HepG2 (cell line): ENCODE measurements at regions not wholly inside any gene's neighbourhood (a gene's known extent, or its start where the extent isn't known, plus 50 kb on each side); places are given as distances from the start of the nearest gene placed in this dataset.

Source experiments
- ATAC-seq: fragments of 200-7000 bp; cut with Tn5 transposase; 3 replicates; pipeline ENCODE4 v1.9.1; 2020; ENCODE audit warnings: mild to moderate bottlenecking, moderate library complexity
- BruUV-seq: library from RNA; stranded (reverse); fragments of 400-500 nt; replicated peaks from 2 replicates; lab custom pipeline; 2021; lab: Mats Ljungman, UMichigan
- CTCF ChIA-PET: fragments of 300-600 bp; formaldehyde crosslinking; extraction: SDS; loops from one replicate; lab custom pipeline; 2021; ENCODE audit warnings: low total read pairs, inconsistent platforms, low intra/inter-chr PET ratio; lab: Yijun Ruan, JAX
- POLR2A ChIA-PET: fragments of 350-600 bp; sonication (Branson Sonifier 250); formaldehyde crosslinking; loops from one replicate; lab custom pipeline; 2020; ENCODE audit warnings: antibody characterized with exemption, inconsistent platforms; lab: Yijun Ruan, JAX
- DNase-seq: peaks from one replicate; pipeline ENCODE4 v3.0.0-alpha.2; 2015; ENCODE audit warnings: low spot score
- FAIRE-seq: peaks from 3 replicates; lab custom pipeline; 2011; peaks lifted over from hg19 to GRCh38; lab: Jason Lieb, UNC
- H2AFZ ChIP-seq: one replicate; pipeline ENCODE4 v1.6.1; 2011; ENCODE audit warnings: low read length, inconsistent platforms
- H3K27ac ChIP-seq: fragments of 300-600 bp; 3 replicates; pipeline ENCODE4 v1.8.0; 2011; ENCODE audit warnings: mixed run types, mild to moderate bottlenecking, mixed read lengths, low read length, inconsistent platforms; ENCODE audit not compliant: insufficient read depth; ENCODE audit errors: extremely low read length
- H3K27me3 ChIP-seq, 2 experiments: fragments of 200-600 bp in 1 of 2; 2 replicates in 1 of 2; 3 replicates in 1 of 2; pipeline versions ENCODE4 v1.6.0 to v1.8.0; 2011; ENCODE audit warnings: low read length in 2 of 2, mild to moderate bottlenecking in 2 of 2, moderate library complexity in 2 of 2, inconsistent platforms in 1 of 2; ENCODE audit not compliant: insufficient read depth in 2 of 2, control insufficient read depth in 1 of 2
- H3K36me3 ChIP-seq, 2 experiments: fragments of 200-600 bp in 1 of 2; replicated peaks in 1 of 2; 2 replicates in 1 of 2; 3 replicates in 1 of 2; pipeline versions ENCODE4 v1.5.1 to v1.8.0; 2011; ENCODE audit warnings: low read length in 2 of 2, inconsistent platforms in 1 of 2; ENCODE audit not compliant: insufficient read depth in 2 of 2, control insufficient read depth in 1 of 2
- H3K4me1 ChIP-seq: 2 replicates; pipeline ENCODE4 v1.5.1; 2012; ENCODE audit warnings: low read length, inconsistent platforms; ENCODE audit not compliant: insufficient read depth
- H3K4me2 ChIP-seq: 2 replicates; pipeline ENCODE4 v1.6.0; 2011; ENCODE audit warnings: low read depth, low read length, inconsistent platforms
- H3K4me3 ChIP-seq, 3 experiments: fragments of 200-600 bp in 1 of 3; sonication (generic), shearing (Covaris generic) in 1 of 3; replicated peaks in 1 of 3; 2 replicates each; pipeline ENCODE4 v1.5.1; 2011 to 2016; ENCODE audit warnings: low read length in 3 of 3, inconsistent platforms in 2 of 3, low read depth in 2 of 3, mild to moderate bottlenecking in 2 of 3, control low read depth in 1 of 3, mixed read lengths in 1 of 3; ENCODE audit not compliant: insufficient read depth in 1 of 3
- H3K79me2 ChIP-seq: one replicate; pipeline ENCODE4 v1.6.1; 2011; ENCODE audit warnings: low read length, inconsistent platforms; ENCODE audit not compliant: insufficient read depth
- H3K9ac ChIP-seq: 2 replicates; pipeline ENCODE4 v1.6.0; 2011; ENCODE audit warnings: mild to moderate bottlenecking, low read depth, low read length, inconsistent platforms; ENCODE audit not compliant: insufficient read depth
- H3K9me3 ChIP-seq: 2 replicates; pipeline ENCODE4 v1.5.1; 2012; ENCODE audit warnings: mild to moderate bottlenecking, low read length
- H4K20me1 ChIP-seq: 2 replicates; pipeline ENCODE4 v1.6.0; 2011; ENCODE audit warnings: inconsistent platforms, mild to moderate bottlenecking, low read length, moderate library complexity; ENCODE audit not compliant: insufficient read depth
- ARNT ChIP-seq: fragments of 450-650 bp; IDR thresholded peaks from 2 replicates; pipeline ENCODE4 v1.6.1; 2017
- JDP2 ChIP-seq: sonication (generic); formaldehyde crosslinking; IDR thresholded peaks from 2 replicates; pipeline ENCODE4 v1.8.1; 2022; ENCODE audit warnings: missing genetic modification reagents, borderline replicate concordance
- RAD51 ChIP-seq: fragments of 450-650 bp; IDR thresholded peaks from 2 replicates; pipeline ENCODE4 v1.6.1; 2016; ENCODE audit warnings: borderline replicate concordance
- TBX2 ChIP-seq: sonication (generic); formaldehyde crosslinking; IDR thresholded peaks from 2 replicates; pipeline ENCODE4 v1.5.0; 2020; ENCODE audit warnings: missing genetic modification reagents, mild to moderate bottlenecking, borderline replicate concordance
- TMF1 ChIP-seq: sonication (generic); formaldehyde crosslinking; IDR thresholded peaks from 2 replicates; pipeline ENCODE4 v1.8.1; 2022; ENCODE audit warnings: low read depth, missing genetic modification reagents
- ZBTB38 ChIP-seq: sonication (generic); formaldehyde crosslinking; IDR thresholded peaks from 2 replicates; pipeline ENCODE4 v1.5.1; 2020; ENCODE audit warnings: mild to moderate bottlenecking, missing genetic modification reagents
- ZNF275 ChIP-seq: sonication (generic); formaldehyde crosslinking; IDR thresholded peaks from 2 replicates; pipeline ENCODE4 v1.8.0; 2022; ENCODE audit warnings: missing genetic modification reagents, mild to moderate bottlenecking, inconsistent platforms, borderline replicate concordance
- ZNF589 ChIP-seq: sonication (generic); formaldehyde crosslinking; conservative IDR thresholded peaks from 2 replicates; pipeline ENCODE4 v1.8.0; 2022; ENCODE audit warnings: mild to moderate bottlenecking, moderate library complexity, missing genetic modification reagents
- ZNF83 ChIP-seq: sonication (generic); formaldehyde crosslinking; IDR thresholded peaks from 2 replicates; pipeline ENCODE4 v1.4.0; 2020; ENCODE audit warnings: missing genetic modification reagents, mild to moderate bottlenecking, borderline replicate concordance
- WGBS: methylation state at CpG from one replicate; pipeline ENCODE4 v1.1.6; 2017; ENCODE audit warnings: low lambda C conversion rate; 5-methylcytosine and 5-hydroxymethylcytosine counted together
- in situ Hi-C: cut with HindIII; loops from 2 replicates; pipeline ENCODE4 v1.10.0; 2017; ENCODE audit warnings: low pct_unique_long_range_greater_than_20kb; ENCODE audit not compliant: extremely low pct_ligation_motif_present
- intact Hi-C: fragments of 100-400 bp; cut with micrococcal nuclease; formaldehyde crosslinking; loops from one replicate; pipeline ENCODE4 v1.10.0; 2022; ENCODE audit not compliant: unreplicated experiment
- TF ChIP-seq, protein P1 (sequence below): sonication (generic); formaldehyde crosslinking; IDR thresholded peaks from 2 replicates; pipeline ENCODE4 v1.4.0; 2020; ENCODE audit warnings: missing genetic modification reagents
- TF ChIP-seq, protein P2 (sequence below): sonication (generic); formaldehyde crosslinking; conservative IDR thresholded peaks from 2 replicates; pipeline ENCODE4 v1.4.0; 2020; ENCODE audit warnings: missing genetic modification reagents
- TF ChIP-seq, protein P3 (sequence below), 2 experiments: sonication (generic) in 1 of 2; formaldehyde crosslinking in 1 of 2; IDR thresholded peaks; 2 replicates each; pipeline versions ENCODE4 v1.4.0 to v1.6.1; 2016 to 2020; ENCODE audit warnings: borderline replicate concordance in 1 of 2, low read depth in 1 of 2, mild to moderate bottlenecking in 1 of 2, missing genetic modification reagents in 1 of 2

GRCh38 chr13:53167561-53167960 lies 138.9 kb downstream of the OLFM4 start:
- no peaks in the 10 kb centered on the region for H4K20me1 ChIP-seq
- in situ Hi-C loops (no loop called here), intact Hi-C loops (no loop called here)
- POLR2A ChIA-PET, result no interaction called here
- CTCF ChIA-PET, result no interaction called here
- ATAC-seq (no peak), FAIRE-seq (no peak), DNase-seq (no peak)
- no peaks in the 10 kb centered on the region for H3K79me2 ChIP-seq
- 4% methylated on average over 3 of the region's 3 CpGs for WGBS
- no peaks in the 10 kb centered on the region for H3K9me3 ChIP-seq
- no peak overlapping the region for H3K9ac ChIP-seq
- H3K27me3 ChIP-seq, result no peaks in the 10 kb centered on the region
- TF ChIP-seq, protein P1, sequence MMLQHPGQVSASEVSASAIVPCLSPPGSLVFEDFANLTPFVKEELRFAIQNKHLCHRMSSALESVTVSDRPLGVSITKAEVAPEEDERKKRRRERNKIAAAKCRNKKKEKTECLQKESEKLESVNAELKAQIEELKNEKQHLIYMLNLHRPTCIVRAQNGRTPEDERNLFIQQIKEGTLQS (CRISPR knock-in tag), result no peak
- no peak for TF ChIP-seq RAD51
- no peak for TF ChIP-seq TMF1 (CRISPR knock-in tag)
- no peak for TF ChIP-seq JDP2 (CRISPR knock-in tag)
- no peak for TF ChIP-seq ZNF275 (CRISPR knock-in tag)
- no peak for TF ChIP-seq ZNF589 (CRISPR knock-in tag)
- no peak overlapping the region for H3K27ac ChIP-seq
- no peak overlapping the region for H3K4me3 ChIP-seq
- no peak overlapping the region for H3K4me2 ChIP-seq
- H3K4me1 ChIP-seq, result no peaks in the 10 kb centered on the region
- no peaks in the 10 kb centered on the region for H3K36me3 ChIP-seq
- no TSS peak for BruUV-seq
- H2AFZ ChIP-seq, result no peak overlapping the region

GRCh38 chr13:53170910-53171309 lies 142.3 kb downstream of the OLFM4 start:
- BruUV-seq, result no TSS peak
- Histone ChIP-seq H3K4me3 (no peak overlapping the region), H3K4me2 (no peak overlapping the region), H3K79me2 (no peaks in the 10 kb centered on the region), H3K27me3 (no peaks in the 10 kb centered on the region), H3K36me3 (no peaks in the 10 kb centered on the region), H3K4me1 (no peaks in the 10 kb centered on the region), H3K27ac (no peak overlapping the region), H2AFZ (no peak overlapping the region), H3K9ac (no peak overlapping the region), H4K20me1 (no peaks in the 10 kb centered on the region), H3K9me3 (no peaks in the 10 kb centered on the region)
- ATAC-seq (no peak), FAIRE-seq (no peak), DNase-seq (no peak)
- ChIA-PET POLR2A (no interaction called here), CTCF (no interaction called here)
- intact Hi-C loops (no loop called here), in situ Hi-C loops (no loop called here)
- WGBS, result 0% methylated on average over 1 of the region's 1 CpG
- TF ChIP-seq ZNF83 (CRISPR knock-in tag), result no peak
- TF ChIP-seq TBX2 (CRISPR knock-in tag), result no peak
- TF ChIP-seq, protein P2, sequence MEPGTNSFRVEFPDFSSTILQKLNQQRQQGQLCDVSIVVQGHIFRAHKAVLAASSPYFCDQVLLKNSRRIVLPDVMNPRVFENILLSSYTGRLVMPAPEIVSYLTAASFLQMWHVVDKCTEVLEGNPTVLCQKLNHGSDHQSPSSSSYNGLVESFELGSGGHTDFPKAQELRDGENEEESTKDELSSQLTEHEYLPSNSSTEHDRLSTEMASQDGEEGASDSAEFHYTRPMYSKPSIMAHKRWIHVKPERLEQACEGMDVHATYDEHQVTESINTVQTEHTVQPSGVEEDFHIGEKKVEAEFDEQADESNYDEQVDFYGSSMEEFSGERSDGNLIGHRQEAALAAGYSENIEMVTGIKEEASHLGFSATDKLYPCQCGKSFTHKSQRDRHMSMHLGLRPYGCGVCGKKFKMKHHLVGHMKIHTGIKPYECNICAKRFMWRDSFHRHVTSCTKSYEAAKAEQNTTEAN (CRISPR knock-in tag), result no peak
- no peak for TF ChIP-seq ZBTB38
- TF ChIP-seq, protein P3, sequence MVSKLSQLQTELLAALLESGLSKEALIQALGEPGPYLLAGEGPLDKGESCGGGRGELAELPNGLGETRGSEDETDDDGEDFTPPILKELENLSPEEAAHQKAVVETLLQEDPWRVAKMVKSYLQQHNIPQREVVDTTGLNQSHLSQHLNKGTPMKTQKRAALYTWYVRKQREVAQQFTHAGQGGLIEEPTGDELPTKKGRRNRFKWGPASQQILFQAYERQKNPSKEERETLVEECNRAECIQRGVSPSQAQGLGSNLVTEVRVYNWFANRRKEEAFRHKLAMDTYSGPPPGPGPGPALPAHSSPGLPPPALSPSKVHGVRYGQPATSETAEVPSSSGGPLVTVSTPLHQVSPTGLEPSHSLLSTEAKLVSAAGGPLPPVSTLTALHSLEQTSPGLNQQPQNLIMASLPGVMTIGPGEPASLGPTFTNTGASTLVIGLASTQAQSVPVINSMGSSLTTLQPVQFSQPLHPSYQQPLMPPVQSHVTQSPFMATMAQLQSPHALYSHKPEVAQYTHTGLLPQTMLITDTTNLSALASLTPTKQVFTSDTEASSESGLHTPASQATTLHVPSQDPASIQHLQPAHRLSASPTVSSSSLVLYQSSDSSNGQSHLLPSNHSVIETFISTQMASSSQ (IDR thresholded peaks at IDR 0.05; ENCODE audit: low read depth), result no peak
- TF ChIP-seq, protein P3 (CRISPR knock-in tag; IDR thresholded peaks at IDR 0.05; ENCODE audit: borderline replicate concordance), result no peak
- no peak for TF ChIP-seq ARNT
